ACC112 (cell line): ENCODE measurements at regions not wholly inside any gene's neighbourhood (a gene's known extent, or its start where the extent isn't known, plus 50 kb on each side); places are given as distances from the start of the nearest gene placed in this dataset.

ENCODE experiments used
- H2AFZ ChIP-seq: fragments of 200-600 bp; sonication (generic); one replicate; pipeline ENCODE4 v1.6.0; 2017; ENCODE audit warnings: antibody characterized with exemption, low read length; ENCODE audit not compliant: unreplicated experiment
- H3K27ac ChIP-seq: fragments of 200-600 bp; sonication (generic); 2 replicates; pipeline ENCODE4 v1.5.1; 2014; ENCODE audit warnings: low read depth, mild to moderate bottlenecking, antibody characterized with exemption, low read length, moderate library complexity
- H3K27me3 ChIP-seq: fragments of 200-600 bp; sonication (generic); 2 replicates; pipeline ENCODE4 v1.6.1; 2014; ENCODE audit warnings: mild to moderate bottlenecking, antibody characterized with exemption, low read length, moderate library complexity, mixed read lengths; ENCODE audit not compliant: insufficient read depth
- H3K36me3 ChIP-seq: fragments of 200-600 bp; sonication (generic); 2 replicates; pipeline ENCODE4 v1.6.1; 2016; ENCODE audit warnings: mild to moderate bottlenecking, antibody characterized with exemption, low read length, moderate library complexity, mixed read lengths; ENCODE audit not compliant: insufficient read depth
- H3K4me1 ChIP-seq: fragments of 200-600 bp; sonication (generic); one replicate; pipeline ENCODE4 v1.6.1; 2016; ENCODE audit warnings: low read length, mixed read lengths; ENCODE audit not compliant: insufficient read depth, unreplicated experiment, control insufficient read depth
- H3K4me3 ChIP-seq: fragments of 200-600 bp; sonication (generic); 2 replicates; pipeline ENCODE4 v1.5.1; 2014; ENCODE audit warnings: mild to moderate bottlenecking, low read depth, low read length
- H3K79me2 ChIP-seq: fragments of 200-600 bp; sonication (generic); one replicate; pipeline ENCODE4 v1.6.0; 2016; ENCODE audit warnings: low read length; ENCODE audit not compliant: control insufficient read depth, unreplicated experiment, insufficient read depth

DNA sequence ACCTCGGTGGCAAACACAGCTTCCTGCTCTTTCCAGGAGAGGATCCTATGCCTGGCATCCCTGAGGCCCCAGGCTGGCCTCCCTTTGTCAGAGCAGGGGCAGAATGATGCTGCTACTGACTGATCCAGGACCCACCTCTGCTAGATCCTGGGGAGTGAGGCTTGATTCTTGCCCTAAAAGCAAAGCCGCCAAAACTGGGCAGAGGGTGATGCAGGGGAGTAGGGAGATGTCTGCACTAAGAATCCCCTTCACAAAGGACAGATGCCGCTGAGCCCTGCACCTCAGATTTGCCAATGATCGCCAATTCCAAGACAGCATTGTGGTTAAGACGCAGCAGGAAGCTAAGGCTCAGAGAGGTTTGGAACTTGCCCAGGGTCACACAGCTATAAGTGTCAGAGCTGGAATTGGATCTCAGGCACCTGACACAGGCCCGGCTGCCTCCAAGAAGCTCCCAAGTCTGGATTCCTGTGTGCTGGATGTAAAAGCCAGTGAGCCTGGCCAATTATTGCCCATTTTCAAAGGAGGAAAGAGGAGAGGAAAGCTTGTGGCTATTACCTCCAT lies 60.7 kb upstream of the TNRC6C start:
- Histone ChIP-seq H3K4me1 (no peaks in the 10 kb centered on the region), H3K27me3 (peaks cover 51% of the 10 kb centered on the region), H3K27ac (no peak overlapping the region), H2AFZ (no peak overlapping the region), H3K36me3 (no peaks in the 10 kb centered on the region), H3K4me3 (no peak overlapping the region), H3K79me2 (no peaks in the 10 kb centered on the region)

DNA sequence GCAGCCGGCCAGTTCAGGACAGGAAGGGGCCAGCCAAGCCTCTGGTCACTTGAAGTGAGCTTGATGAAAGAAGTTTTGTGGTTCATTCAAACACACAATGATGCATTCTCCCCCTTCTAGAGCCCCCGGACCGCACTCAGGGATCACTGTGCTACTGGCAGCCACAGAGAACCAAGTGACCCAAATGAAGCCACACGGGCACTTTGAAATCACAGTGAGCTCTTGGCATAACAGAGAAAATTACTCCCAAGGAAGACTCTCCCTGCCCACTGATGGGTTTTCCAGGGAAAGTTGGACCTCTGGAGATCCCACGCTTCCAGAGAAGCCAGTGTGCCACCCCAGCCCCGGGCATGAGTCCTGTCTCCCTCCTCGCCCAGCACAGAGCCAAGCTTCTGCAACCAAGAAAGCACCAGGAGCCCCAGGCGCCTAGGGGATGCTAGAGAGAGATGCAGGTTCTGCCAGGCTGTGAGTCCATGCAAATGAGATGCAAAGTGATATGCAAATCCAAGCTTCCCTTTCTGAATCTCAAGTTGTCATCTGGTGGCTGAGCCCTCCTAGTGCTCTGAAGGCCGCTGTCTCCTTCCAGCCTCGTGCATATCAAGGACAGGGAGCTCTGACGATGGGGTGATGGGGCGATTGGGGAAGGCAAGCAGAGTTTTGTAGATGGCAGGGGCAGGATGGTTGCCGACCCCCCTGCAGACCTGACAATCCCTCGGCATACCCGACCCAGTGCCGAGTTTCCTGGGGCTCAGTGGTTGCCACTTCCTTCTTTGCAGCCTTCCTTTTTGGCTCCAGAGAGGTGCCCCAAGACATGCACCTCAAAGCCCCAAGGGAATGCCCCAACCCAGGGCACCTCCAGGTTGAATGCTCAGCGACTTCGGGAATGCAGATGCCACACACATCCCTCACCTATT lies 59.7 kb upstream of the TNRC6C start:
- H3K27me3 ChIP-seq: peaks cover 57% of the 10 kb centered on the region
- no peak overlapping the region for H3K4me3 ChIP-seq

DNA sequence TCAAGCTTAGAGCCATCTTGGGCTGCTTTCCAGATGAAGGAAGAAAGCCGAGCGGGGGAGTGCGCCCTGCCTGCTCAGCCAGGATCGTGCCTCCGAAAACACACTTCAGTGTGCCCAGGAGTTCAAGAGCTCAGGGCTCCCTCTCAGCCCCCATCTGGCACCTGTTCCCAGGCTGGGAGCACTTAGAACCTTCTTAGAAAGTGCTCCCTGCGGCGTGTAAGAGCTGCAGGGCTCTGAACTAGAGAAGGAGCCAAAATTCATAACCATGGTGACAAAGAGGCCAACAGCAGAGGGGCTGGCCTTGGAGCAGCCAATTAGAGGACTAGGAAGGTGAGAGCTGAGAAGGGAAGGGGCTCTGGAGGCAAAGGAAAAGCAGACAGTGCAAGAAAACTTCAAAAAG lies 59.0 kb upstream of the TNRC6C start:
- Histone ChIP-seq H3K27ac (no peak overlapping the region), H3K36me3 (no peaks in the 10 kb centered on the region), H3K4me3 (no peak overlapping the region), H3K4me1 (no peaks in the 10 kb centered on the region), H3K79me2 (no peaks in the 10 kb centered on the region), H3K27me3 (peaks cover 62% of the 10 kb centered on the region), H2AFZ (no peak overlapping the region)

More for the DNA sequence above, 59.7 kb upstream of the TNRC6C start:
- Histone ChIP-seq H3K27ac (no peak overlapping the region), H3K4me1 (no peaks in the 10 kb centered on the region), H3K79me2 (no peaks in the 10 kb centered on the region), H2AFZ (no peak overlapping the region), H3K36me3 (no peaks in the 10 kb centered on the region)

DNA sequence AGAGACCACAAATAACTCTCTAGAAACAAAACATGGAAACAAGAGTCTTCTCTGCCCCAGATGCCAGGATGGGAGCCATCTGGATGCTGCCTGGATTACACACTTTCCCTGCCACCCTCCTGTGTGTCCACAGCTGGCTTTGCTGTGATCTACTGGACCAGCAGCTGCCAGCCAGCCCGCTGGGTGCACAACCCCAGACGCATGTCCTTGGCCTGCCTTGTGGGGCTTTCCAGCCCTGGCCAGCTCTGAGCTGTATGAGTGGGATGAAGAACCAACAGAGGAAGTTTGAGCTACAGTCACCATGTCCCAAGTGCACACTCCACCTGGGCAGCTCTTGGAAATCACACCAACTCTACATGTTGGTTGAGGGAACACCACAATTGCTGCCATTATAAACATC lies 57.0 kb upstream of the TNRC6C start:
- H3K79me2 ChIP-seq: no peaks in the 10 kb centered on the region
- no peak overlapping the region for H3K27ac ChIP-seq
- H3K36me3 ChIP-seq: no peaks in the 10 kb centered on the region
- peaks cover 77% of the 10 kb centered on the region for H3K27me3 ChIP-seq
- H2AFZ ChIP-seq: no peak overlapping the region
- H3K4me3 ChIP-seq: no peak overlapping the region
- no peaks in the 10 kb centered on the region for H3K4me1 ChIP-seq

DNA sequence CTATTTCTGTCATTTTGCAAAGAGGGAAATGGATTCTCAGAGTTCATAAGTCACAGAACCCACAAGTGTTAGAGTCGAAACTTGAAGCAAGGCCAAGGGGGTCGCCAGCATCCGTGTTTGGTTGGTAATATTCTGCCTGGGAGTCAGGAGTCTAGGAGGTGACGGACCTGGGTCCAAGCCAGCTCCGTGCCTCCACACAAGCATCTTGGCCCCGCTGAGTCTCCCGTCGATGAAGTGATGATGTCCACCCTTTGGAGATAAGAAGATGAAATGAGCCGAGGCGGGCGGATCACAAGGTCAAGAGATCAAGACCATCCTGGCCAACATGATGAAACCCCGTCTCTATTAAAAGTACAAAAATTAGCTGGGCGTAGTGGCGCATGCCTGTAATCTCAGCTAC lies 53.2 kb upstream of the TNRC6C start:
- Histone ChIP-seq H3K79me2 (no peaks in the 10 kb centered on the region), H3K27me3 (peaks cover 84% of the 10 kb centered on the region), H3K27ac (no peak overlapping the region), H3K4me1 (no peaks in the 10 kb centered on the region), H3K4me3 (no peak overlapping the region), H2AFZ (no peak overlapping the region), H3K36me3 (no peaks in the 10 kb centered on the region)

DNA sequence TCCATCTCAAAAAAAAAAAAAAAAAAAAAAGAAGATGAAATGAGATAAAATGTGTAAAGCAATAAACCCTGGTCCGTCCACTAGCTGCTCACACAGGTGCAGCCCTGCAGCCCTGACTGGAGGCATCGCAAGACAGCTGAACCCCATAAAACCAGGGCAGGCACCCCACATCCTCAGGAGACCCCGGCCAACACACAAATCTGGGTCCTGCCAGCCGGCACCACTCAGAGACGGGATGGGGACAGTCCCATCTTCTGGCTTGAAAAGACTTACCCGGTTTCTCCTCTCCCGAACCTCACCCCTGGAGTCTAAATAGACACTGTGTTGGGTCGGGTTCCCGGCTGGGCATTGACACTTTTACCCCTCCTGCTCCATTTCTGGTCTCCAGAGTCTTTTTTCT lies 52.7 kb upstream of the TNRC6C start:
- peaks cover 85% of the 10 kb centered on the region for H3K27me3 ChIP-seq
- H2AFZ ChIP-seq: no peak overlapping the region
- no peak overlapping the region for H3K4me3 ChIP-seq
- H3K4me1 ChIP-seq: no peaks in the 10 kb centered on the region
- no peak overlapping the region for H3K27ac ChIP-seq
- H3K79me2 ChIP-seq: no peaks in the 10 kb centered on the region
- no peaks in the 10 kb centered on the region for H3K36me3 ChIP-seq

DNA sequence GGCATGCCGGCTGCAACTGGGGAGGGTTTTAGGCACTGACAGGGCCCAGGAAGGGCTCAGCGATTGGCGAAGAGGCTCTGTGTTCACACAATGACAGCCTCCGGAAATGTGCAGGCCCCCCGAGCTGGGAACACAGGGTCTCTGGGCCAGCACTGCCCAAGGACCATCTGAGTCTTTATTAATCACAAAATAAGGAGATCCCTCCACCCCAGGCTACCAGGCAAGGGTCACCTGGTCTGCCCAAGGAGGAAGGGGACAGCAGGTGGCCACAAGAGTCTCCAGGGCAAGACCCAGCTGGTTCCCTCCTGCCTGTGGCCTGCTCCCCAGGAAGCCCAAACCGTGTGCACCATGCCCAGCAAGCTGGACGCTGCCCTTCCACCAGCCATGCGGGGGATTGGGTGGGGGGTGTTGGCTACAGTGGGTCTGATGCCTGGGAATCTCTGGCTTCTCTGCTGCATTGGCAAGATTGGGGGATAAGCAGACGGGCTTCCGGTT lies 52.1 kb upstream of the TNRC6C start:
- H3K27me3 ChIP-seq: peaks cover 78% of the 10 kb centered on the region

DNA sequence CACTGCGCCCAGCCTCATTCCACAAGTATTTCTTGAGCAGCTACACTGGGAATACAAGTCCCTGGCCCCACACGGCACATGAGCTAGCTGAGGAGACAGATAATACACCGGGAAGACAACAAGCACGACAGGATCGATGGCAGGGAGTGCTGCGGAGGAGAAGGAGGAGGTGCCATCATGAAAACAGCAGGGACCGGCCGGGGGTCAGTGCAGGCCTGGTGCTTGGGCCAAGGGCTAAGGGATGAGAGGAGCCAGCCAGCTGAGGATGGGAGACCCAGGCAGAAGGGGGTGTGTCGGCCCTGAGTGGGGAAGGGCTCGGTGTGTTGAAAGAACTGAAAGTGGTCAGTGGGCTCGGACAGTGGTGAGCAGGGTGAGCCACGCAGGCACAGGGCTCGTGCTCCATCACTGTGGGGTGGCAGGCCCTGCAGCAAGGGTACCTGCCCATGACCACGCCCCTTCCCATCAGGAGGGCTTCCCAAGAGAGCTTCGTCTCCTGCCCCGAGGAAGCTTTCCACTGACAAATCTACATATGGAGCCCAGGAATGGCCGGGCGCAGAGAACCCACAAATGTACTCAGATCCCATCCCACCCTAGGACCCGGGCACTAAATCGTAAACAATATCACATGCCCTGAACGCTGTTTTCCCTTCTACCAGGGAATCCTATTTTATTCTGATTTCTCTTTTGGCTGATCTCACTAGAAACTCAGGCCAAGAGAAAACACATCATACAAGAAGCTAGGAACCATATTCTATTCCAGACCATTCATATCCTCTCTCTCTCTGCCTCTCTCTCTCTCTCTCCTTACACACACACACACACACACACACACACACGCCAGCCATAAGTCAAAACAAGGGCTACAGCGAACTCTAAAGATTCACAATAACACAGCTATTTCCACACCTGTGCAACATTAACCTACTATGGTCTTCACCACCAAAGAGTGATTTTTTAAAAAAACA lies 50.7 kb upstream of the TNRC6C start:
- Histone ChIP-seq H3K4me1 (no peaks in the 10 kb centered on the region), H2AFZ (no peak overlapping the region), H3K27ac (no peak overlapping the region), H3K4me3 (no peak overlapping the region), H3K79me2 (no peaks in the 10 kb centered on the region), H3K27me3 (peaks cover 65% of the 10 kb centered on the region), H3K36me3 (no peaks in the 10 kb centered on the region)

More for the DNA sequence above, 52.1 kb upstream of the TNRC6C start:
- Histone ChIP-seq H3K4me1 (no peaks in the 10 kb centered on the region), H3K79me2 (no peaks in the 10 kb centered on the region), H3K36me3 (no peaks in the 10 kb centered on the region), H3K4me3 (no peak overlapping the region), H3K27ac (no peak overlapping the region), H2AFZ (no peak overlapping the region)

DNA sequence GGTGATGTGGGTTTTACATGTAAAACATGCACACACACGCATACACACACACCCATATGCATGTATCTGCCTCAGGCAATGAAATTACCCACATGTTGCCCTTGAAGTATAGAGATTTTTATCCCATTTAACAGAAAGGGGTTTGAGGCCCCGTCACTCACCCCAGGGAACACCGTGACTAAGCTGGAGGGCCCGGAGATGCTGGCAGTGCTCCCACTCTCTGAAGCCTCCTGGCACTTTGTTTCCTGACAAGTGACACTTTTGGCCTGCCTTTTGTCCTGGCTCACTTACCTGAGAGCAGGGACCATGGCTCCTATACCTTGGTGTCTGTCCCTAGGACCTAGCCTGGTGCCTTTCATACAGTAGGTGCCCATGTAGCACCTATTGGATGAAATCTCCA lies 50.0 kb upstream of the TNRC6C start:
- Histone ChIP-seq H3K4me1 (no peaks in the 10 kb centered on the region), H3K27me3 (peaks cover 59% of the 10 kb centered on the region), H3K79me2 (no peaks in the 10 kb centered on the region), H3K4me3 (no peak overlapping the region), H3K36me3 (no peaks in the 10 kb centered on the region), H2AFZ (no peak overlapping the region), H3K27ac (no peak overlapping the region)
